Neuronal stem cell (in vitro differentiated cells): ENCODE measurements at regions not wholly inside any gene's neighbourhood (a gene's known extent, or its start where the extent isn't known, plus 50 kb on each side); places are given as distances from the start of the nearest gene placed in this dataset.

ENCODE experiments used
- DNase-seq: peaks from one replicate; pipeline ENCODE4 v3.0.0-alpha.2; 2013; ENCODE audit warnings: low spot score
- H2AFZ ChIP-seq: one replicate; pipeline ENCODE4 v1.6.1; 2013; ENCODE audit warnings: mild to moderate bottlenecking, low read length, inconsistent platforms
- H2AK5ac ChIP-seq: 2 replicates; pipeline ENCODE4 v1.6.1; 2013; ENCODE audit warnings: low read depth, mild to moderate bottlenecking, inconsistent platforms, low read length, moderate library complexity, mixed read lengths
- H2BK120ac ChIP-seq: 2 replicates; pipeline ENCODE4 v1.6.1; 2013; ENCODE audit warnings: low read depth, mild to moderate bottlenecking, inconsistent platforms, low read length, moderate library complexity, mixed read lengths
- H2BK12ac ChIP-seq: one replicate; pipeline ENCODE4 v1.6.1; 2013; ENCODE audit warnings: low read length, inconsistent platforms
- H2BK15ac ChIP-seq: 2 replicates; pipeline ENCODE4 v1.6.1; 2013; ENCODE audit warnings: mild to moderate bottlenecking, low read length, inconsistent platforms, mixed read lengths
- H2BK5ac ChIP-seq: one replicate; pipeline ENCODE4 v1.6.1; 2013; ENCODE audit warnings: inconsistent platforms, mild to moderate bottlenecking, low read length, moderate library complexity
- H3K14ac ChIP-seq: one replicate; pipeline ENCODE4 v1.6.1; 2013; ENCODE audit warnings: low read length, inconsistent platforms
- H3K18ac ChIP-seq: 2 replicates; pipeline ENCODE4 v1.6.1; 2013; ENCODE audit warnings: low read length, inconsistent platforms
- H3K23ac ChIP-seq: 2 replicates; pipeline ENCODE4 v1.6.1; 2013; ENCODE audit warnings: low read depth, mild to moderate bottlenecking, mixed read lengths, low read length, inconsistent platforms; ENCODE audit not compliant: poor library complexity
- H3K27ac ChIP-seq: replicated peaks from 3 replicates; pipeline ENCODE4 v1.5.1; 2013; ENCODE audit warnings: low read length, inconsistent platforms
- H3K27me3 ChIP-seq, 3 experiments: 2 replicates each; pipeline ENCODE4 v1.6.1; 2013; ENCODE audit warnings: low read length in 3 of 3, mild to moderate bottlenecking in 2 of 3, inconsistent platforms in 1 of 3, low read depth in 1 of 3, mixed read lengths in 1 of 3, moderate library complexity in 1 of 3; ENCODE audit not compliant: control insufficient read depth in 3 of 3, insufficient read depth in 3 of 3
- H3K36me3 ChIP-seq, 2 donors: replicated peaks in 1 of 2; 2 replicates each; pipeline ENCODE4 v1.6.1; 2013; ENCODE audit warnings: low read length in 2 of 2; ENCODE audit not compliant: control insufficient read depth in 2 of 2, insufficient read depth in 2 of 2
- H3K4ac ChIP-seq: 2 replicates; pipeline ENCODE4 v1.6.1; 2013; ENCODE audit warnings: inconsistent platforms, mild to moderate bottlenecking, low read length, moderate library complexity
- H3K4me1 ChIP-seq, 2 donors: 1 replicate in 1 of 2; 2 replicates in 1 of 2; pipeline ENCODE4 v1.6.1; 2013; ENCODE audit warnings: low read length in 2 of 2, low read depth in 1 of 2; ENCODE audit not compliant: control insufficient read depth in 2 of 2, insufficient read depth in 1 of 2
- H3K4me2 ChIP-seq: one replicate; pipeline ENCODE4 v1.6.1; 2013; ENCODE audit warnings: mild to moderate bottlenecking, low read length, inconsistent platforms; ENCODE audit not compliant: insufficient read depth, poor library complexity, severe bottlenecking
- H3K4me3 ChIP-seq, 2 donors: 2 replicates each; pipeline ENCODE4 v1.5.1; 2013; ENCODE audit warnings: low read length in 2 of 2, mild to moderate bottlenecking in 2 of 2, inconsistent platforms in 1 of 2, moderate library complexity in 1 of 2
- H3K79me1 ChIP-seq: one replicate; pipeline ENCODE4 v1.6.1; 2013; ENCODE audit warnings: low read depth, mild to moderate bottlenecking, inconsistent platforms, low read length, moderate library complexity
- H3K9ac ChIP-seq: one replicate; pipeline ENCODE4 v1.6.1; 2013; ENCODE audit warnings: mild to moderate bottlenecking, low read depth, low read length, inconsistent platforms; ENCODE audit not compliant: poor library complexity
- H3K9me3 ChIP-seq, 2 donors: replicated peaks in 1 of 2; 2 replicates each; pipeline versions ENCODE3 to v1.6.1; 2013; ENCODE audit warnings: low read length in 2 of 2, mild to moderate bottlenecking in 2 of 2, inconsistent platforms in 1 of 2, low read depth in 1 of 2, mixed read lengths in 1 of 2, moderate library complexity in 1 of 2; ENCODE audit not compliant: control insufficient read depth in 2 of 2, insufficient read depth in 1 of 2
- H4K8ac ChIP-seq: one replicate; pipeline ENCODE4 v1.6.1; 2013; ENCODE audit warnings: low read depth, mild to moderate bottlenecking, inconsistent platforms, low read length, moderate library complexity
- H4K91ac ChIP-seq: one replicate; pipeline ENCODE4 v1.6.1; 2013; ENCODE audit warnings: low read length, low read depth, mild to moderate bottlenecking, inconsistent platforms; ENCODE audit not compliant: poor library complexity
- WGBS, 2 donors: extraction: QIAGEN DNeasy Blood & Tissue Kit; methylation state at CpG; one replicate each; pipeline ENCODE4 v1.1.7; 2013; ENCODE audit warnings: missing lambda C conversion rate in 2 of 2, mixed read lengths in 1 of 2; ENCODE audit not compliant: insufficient read length in 2 of 2, insufficient replicate concordance in 1 of 2; ENCODE audit errors: extremely low coverage in 2 of 2; 5-methylcytosine and 5-hydroxymethylcytosine counted together

DNA sequence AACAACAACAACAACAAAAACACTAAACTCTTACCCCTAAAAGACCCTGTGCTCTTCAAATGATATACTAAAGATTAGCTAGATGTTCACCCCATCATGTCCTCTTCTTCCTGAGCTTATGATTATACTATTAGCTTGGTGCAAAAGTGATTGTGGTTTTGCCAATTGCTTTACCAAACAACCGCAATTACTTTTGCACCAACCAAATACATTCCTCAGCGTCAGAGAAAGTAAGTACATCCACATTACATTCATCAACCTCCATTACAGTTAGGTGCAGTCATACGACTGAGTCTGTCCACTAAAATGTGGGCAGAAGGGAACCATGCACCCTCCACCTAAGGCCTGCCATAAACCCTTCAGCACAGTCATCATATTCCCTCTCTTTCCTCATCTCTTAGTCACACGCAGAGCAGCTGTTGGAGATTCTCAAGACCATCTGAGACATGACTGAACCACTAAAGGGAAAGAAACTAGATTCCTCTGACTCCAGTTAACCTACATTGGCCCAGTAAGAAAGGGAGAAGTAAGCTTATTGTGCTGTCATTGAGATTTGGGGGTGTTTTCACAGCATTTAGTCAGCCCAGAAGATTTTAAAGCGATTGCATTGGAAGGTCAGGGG, 181.6 kb upstream of the TLE4 start:
- Histone ChIP-seq H3K4me1 (peaks cover 0 to under 1% of the 10 kb centered on the region in 2 donors), H2AFZ (no peak overlapping the region), H3K4ac (no peak overlapping the region), H3K4me2 (no peak overlapping the region), H3K9ac (no peak overlapping the region), H3K27ac (no peak overlapping the region), H3K14ac (no peak overlapping the region), H2BK15ac (no peak overlapping the region), H3K27me3 (peaks cover 0 to 2% (median 0%) of the 10 kb centered on the region in 3 experiments), H4K91ac (no peak overlapping the region), H3K23ac (no peak overlapping the region), H2AK5ac (no peak overlapping the region), H2BK120ac (no peak overlapping the region), H4K8ac (no peak overlapping the region), H3K18ac (no peak overlapping the region), H2BK12ac (no peak overlapping the region), H3K36me3 (no peaks in the 10 kb centered on the region), H3K9me3 (no peaks in the 10 kb centered on the region), H3K4me3 (no peak overlapping the region), H3K79me1 (no peaks in the 10 kb centered on the region), H2BK5ac (no peak overlapping the region)
- DNase-seq: no peak
- no CpG with 5 or more reads among the region's 5 CpGs for WGBS, 2 donors

DNA sequence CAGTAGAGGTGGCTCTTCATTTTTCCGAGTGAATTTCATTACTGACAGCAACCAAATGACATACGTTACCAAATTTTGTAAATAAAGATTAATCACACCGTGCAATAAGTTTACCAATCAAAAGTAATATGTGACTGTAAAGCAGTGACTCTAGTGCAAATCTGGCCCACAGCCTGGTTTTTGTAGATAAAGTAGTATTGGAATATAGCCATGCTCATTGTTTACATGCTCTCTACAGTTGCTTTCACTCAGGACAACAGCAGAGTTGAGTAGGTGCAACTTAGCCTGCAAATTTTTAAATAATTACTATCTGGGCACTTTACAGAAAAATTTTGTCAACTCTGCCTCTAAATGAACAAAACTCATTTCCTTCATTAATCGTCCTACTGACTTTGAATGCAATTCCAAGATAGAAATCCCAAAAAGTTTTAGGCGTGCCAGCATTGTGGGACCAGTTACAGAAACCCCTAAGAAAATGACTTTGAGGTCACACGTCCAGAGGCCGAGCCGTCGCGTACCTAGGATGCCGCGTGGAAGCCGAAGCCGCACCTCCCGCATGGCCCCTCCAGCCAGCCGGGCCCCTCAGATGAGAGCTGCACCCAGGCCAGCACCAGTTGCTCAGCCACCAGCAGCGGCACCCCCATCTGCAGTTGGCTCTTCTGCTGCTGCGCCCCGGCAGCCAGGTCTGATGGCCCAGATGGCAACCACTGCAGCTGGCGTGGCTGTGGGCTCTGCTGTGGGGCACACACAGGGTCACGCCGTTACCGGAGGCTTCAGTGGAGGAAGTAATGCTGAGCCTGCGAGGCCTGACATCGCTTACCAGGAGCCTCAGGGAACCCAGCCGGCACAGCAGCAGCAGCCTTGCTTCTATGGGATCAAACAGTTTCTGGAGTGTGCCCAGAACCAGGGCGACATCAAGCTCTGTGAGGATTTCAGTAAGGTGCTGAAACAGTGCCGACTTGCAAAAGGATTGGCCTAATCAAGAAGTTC, 180.7 kb upstream of the TLE4 start:
- Histone ChIP-seq H3K9me3 (no peaks in the 10 kb centered on the region), H3K27ac (no peak overlapping the region), H2BK15ac (no peak overlapping the region), H2AFZ (no peak overlapping the region), H2AK5ac (no peak overlapping the region), H3K14ac (no peak overlapping the region), H3K9ac (no peak overlapping the region), H3K4me3 (no peak overlapping the region), H4K91ac (no peak overlapping the region), H3K4me2 (no peak overlapping the region), H2BK120ac (no peak overlapping the region), H3K18ac (no peak overlapping the region), H3K27me3 (peaks cover 0 to 2% (median 0%) of the 10 kb centered on the region in 3 experiments), H2BK5ac (no peak overlapping the region), H4K8ac (no peak overlapping the region), H3K4ac (no peak overlapping the region), H2BK12ac (no peak overlapping the region), H3K36me3 (no peaks in the 10 kb centered on the region), H3K4me1 (peaks cover under 1 to 2% of the 10 kb centered on the region in 2 donors), H3K23ac (no peak overlapping the region), H3K79me1 (no peaks in the 10 kb centered on the region)
- no CpG with 5 or more reads among the region's 28 CpGs for WGBS, 2 donors
- no peak for DNase-seq

- no peak overlapping the region for H4K91ac ChIP-seq
- H3K9ac ChIP-seq: no peak overlapping the region
- H3K9me3 ChIP-seq: no peaks in the 10 kb centered on the region
- H3K27me3 ChIP-seq: peaks cover 0 to 2% (median 0%) of the 10 kb centered on the region in 3 experiments
- H2AK5ac ChIP-seq: no peak overlapping the region
- no peak for DNase-seq
- H2BK12ac ChIP-seq: no peak overlapping the region
- H3K4me1 ChIP-seq: peaks cover 2 to 6% of the 10 kb centered on the region in 2 donors
- peak overlapping the region; percentile 54 for H2BK15ac ChIP-seq
- peak overlapping the region; percentile 53 for H3K18ac ChIP-seq
- H3K79me1 ChIP-seq: no peaks in the 10 kb centered on the region
- H3K36me3 ChIP-seq: no peaks in the 10 kb centered on the region
- WGBS, 2 donors: no CpG with 5 or more reads among the region's 4 CpGs
- H2BK120ac ChIP-seq: no peak overlapping the region
- H3K4ac ChIP-seq: no peak overlapping the region
- no peak overlapping the region for H3K4me3 ChIP-seq
- H4K8ac ChIP-seq: no peak overlapping the region
- no peak overlapping the region for H3K27ac ChIP-seq
- H3K14ac ChIP-seq: no peak overlapping the region
- H3K4me2 ChIP-seq: no peak overlapping the region
- H2BK5ac ChIP-seq: no peak overlapping the region
- no peak overlapping the region for H2AFZ ChIP-seq
- no peak overlapping the region for H3K23ac ChIP-seq
Measured at GRCh38 chr9:79395228-79395627, 176.5 kb upstream of the TLE4 start.

DNA sequence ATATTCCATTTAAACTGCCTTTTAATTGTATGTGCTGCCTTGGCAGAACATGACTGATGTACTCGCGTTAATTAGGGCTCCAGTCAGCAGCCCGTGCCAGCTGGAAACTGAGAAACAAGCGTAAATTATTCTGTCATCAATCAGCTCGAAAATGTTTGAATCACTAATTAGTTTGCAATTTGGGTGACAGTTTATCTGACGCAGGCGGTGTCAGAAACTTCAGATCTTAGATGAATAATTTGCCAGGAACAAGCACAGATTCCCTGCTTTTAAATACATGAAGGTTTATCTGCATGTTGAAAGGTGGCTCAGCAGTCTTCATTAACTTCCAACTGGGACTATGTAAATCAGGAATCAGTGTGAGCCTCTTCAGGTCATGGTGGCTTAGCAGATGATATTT, 176.0 kb upstream of the TLE4 start:
- Histone ChIP-seq H3K79me1 (no peaks in the 10 kb centered on the region), H3K9ac (no peak overlapping the region), H3K23ac (no peak overlapping the region), H2AFZ (no peak overlapping the region), H3K4me3 (no peak overlapping the region), H3K9me3 (no peaks in the 10 kb centered on the region), H3K4me2 (peak overlapping the region; percentile 38), H3K14ac (no peak overlapping the region), H3K27me3 (peaks cover 0 to 2% (median 0%) of the 10 kb centered on the region in 3 experiments), H3K4ac (no peak overlapping the region), H2AK5ac (no peak overlapping the region), H2BK15ac (no peak overlapping the region), H2BK5ac (no peak overlapping the region), H3K27ac (no peak overlapping the region), H3K18ac (no peak overlapping the region), H4K8ac (no peak overlapping the region), H4K91ac (no peak overlapping the region), H2BK12ac (no peak overlapping the region), H3K4me1 (peaks cover 2 to 8% of the 10 kb centered on the region in 2 donors), H3K36me3 (no peaks in the 10 kb centered on the region), H2BK120ac (no peak overlapping the region)
- no peak for DNase-seq
- no CpG with 5 or more reads among the region's 7 CpGs for WGBS, 2 donors
